Panc1 (cell line): ENCODE measurements at regions not wholly inside any gene's neighbourhood (a gene's known extent, or its start where the extent isn't known, plus 50 kb on each side); places are given as distances from the start of the nearest gene placed in this dataset.

Source experiments
- ATAC-seq: fragments of 200-7000 bp; cut with Tn5 transposase; 2 replicates; pipeline ENCODE4 v1.9.1; 2020; ENCODE audit warnings: mild to moderate bottlenecking, moderate library complexity
- BruUV-seq: library from RNA; stranded (reverse); fragments of 400-500 nt; replicated peaks from 2 replicates; lab custom pipeline; 2021; lab: Mats Ljungman, UMichigan
- CTCF ChIA-PET: fragments of 300-600 bp; sonication (Branson Sonifier 250); formaldehyde crosslinking; loops from one replicate; lab custom pipeline; 2022; ENCODE audit warnings: antibody characterized with exemption; lab: Charles Lee
- POLR2A ChIA-PET: fragments of 300-600 bp; sonication (Branson Sonifier 250); formaldehyde crosslinking; loops from one replicate; lab custom pipeline; 2022; ENCODE audit warnings: antibody characterized with exemption; lab: Charles Lee
- DNase-seq: peaks from one replicate; pipeline ENCODE4 v3.0.0-alpha.2; 2010; ENCODE audit warnings: low read depth, low spot score
- H3K27ac ChIP-seq: 2 replicates; pipeline ENCODE4 v1.5.1; 2011; ENCODE audit warnings: mild to moderate bottlenecking, low read length, inconsistent platforms
- H3K27me3 ChIP-seq: fragments of 200-500 bp; sonication (Bioruptor generic); 2 replicates; pipeline ENCODE4 v1.6.0; 2014; ENCODE audit warnings: low read length, inconsistent platforms; ENCODE audit not compliant: control insufficient read depth, insufficient read depth
- H3K36me3 ChIP-seq: fragments of 200-500 bp; sonication (Bioruptor generic); 2 replicates; pipeline ENCODE4 v1.5.1; 2014; ENCODE audit warnings: inconsistent platforms, mild to moderate bottlenecking, low read length, moderate library complexity; ENCODE audit not compliant: control insufficient read depth, insufficient read depth
- H3K4me1 ChIP-seq: 2 replicates; pipeline ENCODE4 v1.5.1; 2011; ENCODE audit warnings: inconsistent platforms, mild to moderate bottlenecking, low read length, moderate library complexity; ENCODE audit not compliant: control insufficient read depth, insufficient read depth
- H3K4me3 ChIP-seq, 2 experiments: 2 replicates each; pipeline ENCODE4 v1.5.1; 2011 to 2012; ENCODE audit warnings: low read depth in 2 of 2, low read length in 2 of 2, mild to moderate bottlenecking in 2 of 2, inconsistent platforms in 1 of 2, moderate library complexity in 1 of 2
- H3K9me3 ChIP-seq: fragments of 200-500 bp; sonication (Bioruptor generic); 2 replicates; pipeline ENCODE4 v1.5.1; 2014; ENCODE audit warnings: low read depth, mild to moderate bottlenecking, inconsistent platforms, low read length, moderate library complexity; ENCODE audit not compliant: control insufficient read depth, insufficient read depth
- POLR2AphosphoS5 ChIP-seq: IDR thresholded peaks from 2 replicates; pipeline ENCODE4 v1.6.1; 2012; ENCODE audit warnings: mild to moderate bottlenecking, low read depth, low read length, moderate library complexity
- SIN3A ChIP-seq: IDR thresholded peaks from 2 replicates; pipeline ENCODE4 v1.6.1; 2012; ENCODE audit warnings: low read depth, mild to moderate bottlenecking, low read length, moderate library complexity, borderline replicate concordance; ENCODE audit not compliant: insufficient read depth
- TCF7L2 ChIP-seq: IDR thresholded peaks from 2 replicates; pipeline ENCODE4 v1.6.1; 2011; ENCODE audit warnings: mild to moderate bottlenecking, low read depth, low read length, inconsistent platforms
- in situ Hi-C: cut with HindIII; loops from 2 replicates; pipeline ENCODE4 v1.10.0; 2016; ENCODE audit warnings: low sequenced_read_pairs, low pct_unique_long_range_greater_than_20kb
- intact Hi-C: fragments of 100-400 bp; cut with micrococcal nuclease; formaldehyde crosslinking; loops from one replicate; pipeline ENCODE4 v1.10.0; 2022; ENCODE audit not compliant: unreplicated experiment
- TF ChIP-seq, protein P1 (sequence below): fragments of 450-650 bp; IDR thresholded peaks from 2 replicates; pipeline ENCODE4 v1.5.1; 2017; ENCODE audit warnings: mild to moderate bottlenecking
- TF ChIP-seq, protein P2 (sequence below), 2 experiments: IDR thresholded peaks; 2 replicates each; pipeline ENCODE4 v1.6.1; 2011 to 2012; ENCODE audit warnings: low read depth in 2 of 2, control low read depth in 1 of 2, low read length in 1 of 2, mild to moderate bottlenecking in 1 of 2, moderate library complexity in 1 of 2; ENCODE audit not compliant: insufficient read depth in 1 of 2

DNA sequence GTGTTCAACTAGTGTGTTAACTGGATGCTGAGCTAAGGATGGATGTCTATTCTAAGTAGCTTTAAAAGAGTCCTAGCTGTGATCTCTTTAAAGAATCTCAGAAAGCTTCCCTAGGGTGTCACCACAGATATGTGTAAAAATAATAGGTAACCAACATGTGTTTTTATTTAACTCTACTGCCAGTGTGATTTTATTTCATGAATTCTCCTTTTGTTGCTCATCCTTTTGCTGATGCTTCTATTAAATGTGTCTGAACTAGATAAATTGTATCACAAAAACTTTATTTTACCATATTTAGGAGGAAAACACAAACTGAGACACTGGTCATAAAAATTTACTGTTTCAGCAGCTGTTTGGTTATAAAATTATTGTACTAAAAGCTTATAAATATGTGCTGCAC lies 809.4 kb upstream of the CITED2 start:
- Histone ChIP-seq H3K36me3 (no peaks in the 10 kb centered on the region), H3K4me3 (no peak overlapping the region), H3K9me3 (no peaks in the 10 kb centered on the region; the same call in 1 of the 2 replicates), H3K27me3 (no peaks in the 10 kb centered on the region), H3K4me1 (no peaks in the 10 kb centered on the region), H3K27ac (no peak overlapping the region)
- ATAC-seq (no peak), DNase-seq (no peak)
- intact Hi-C loops (no loop called here), in situ Hi-C loops (no loop called here)
- TF ChIP-seq, protein P1, sequence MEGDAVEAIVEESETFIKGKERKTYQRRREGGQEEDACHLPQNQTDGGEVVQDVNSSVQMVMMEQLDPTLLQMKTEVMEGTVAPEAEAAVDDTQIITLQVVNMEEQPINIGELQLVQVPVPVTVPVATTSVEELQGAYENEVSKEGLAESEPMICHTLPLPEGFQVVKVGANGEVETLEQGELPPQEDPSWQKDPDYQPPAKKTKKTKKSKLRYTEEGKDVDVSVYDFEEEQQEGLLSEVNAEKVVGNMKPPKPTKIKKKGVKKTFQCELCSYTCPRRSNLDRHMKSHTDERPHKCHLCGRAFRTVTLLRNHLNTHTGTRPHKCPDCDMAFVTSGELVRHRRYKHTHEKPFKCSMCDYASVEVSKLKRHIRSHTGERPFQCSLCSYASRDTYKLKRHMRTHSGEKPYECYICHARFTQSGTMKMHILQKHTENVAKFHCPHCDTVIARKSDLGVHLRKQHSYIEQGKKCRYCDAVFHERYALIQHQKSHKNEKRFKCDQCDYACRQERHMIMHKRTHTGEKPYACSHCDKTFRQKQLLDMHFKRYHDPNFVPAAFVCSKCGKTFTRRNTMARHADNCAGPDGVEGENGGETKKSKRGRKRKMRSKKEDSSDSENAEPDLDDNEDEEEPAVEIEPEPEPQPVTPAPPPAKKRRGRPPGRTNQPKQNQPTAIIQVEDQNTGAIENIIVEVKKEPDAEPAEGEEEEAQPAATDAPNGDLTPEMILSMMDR: no peak
- no peak for TF ChIP-seq TCF7L2
- TF ChIP-seq, protein P2, sequence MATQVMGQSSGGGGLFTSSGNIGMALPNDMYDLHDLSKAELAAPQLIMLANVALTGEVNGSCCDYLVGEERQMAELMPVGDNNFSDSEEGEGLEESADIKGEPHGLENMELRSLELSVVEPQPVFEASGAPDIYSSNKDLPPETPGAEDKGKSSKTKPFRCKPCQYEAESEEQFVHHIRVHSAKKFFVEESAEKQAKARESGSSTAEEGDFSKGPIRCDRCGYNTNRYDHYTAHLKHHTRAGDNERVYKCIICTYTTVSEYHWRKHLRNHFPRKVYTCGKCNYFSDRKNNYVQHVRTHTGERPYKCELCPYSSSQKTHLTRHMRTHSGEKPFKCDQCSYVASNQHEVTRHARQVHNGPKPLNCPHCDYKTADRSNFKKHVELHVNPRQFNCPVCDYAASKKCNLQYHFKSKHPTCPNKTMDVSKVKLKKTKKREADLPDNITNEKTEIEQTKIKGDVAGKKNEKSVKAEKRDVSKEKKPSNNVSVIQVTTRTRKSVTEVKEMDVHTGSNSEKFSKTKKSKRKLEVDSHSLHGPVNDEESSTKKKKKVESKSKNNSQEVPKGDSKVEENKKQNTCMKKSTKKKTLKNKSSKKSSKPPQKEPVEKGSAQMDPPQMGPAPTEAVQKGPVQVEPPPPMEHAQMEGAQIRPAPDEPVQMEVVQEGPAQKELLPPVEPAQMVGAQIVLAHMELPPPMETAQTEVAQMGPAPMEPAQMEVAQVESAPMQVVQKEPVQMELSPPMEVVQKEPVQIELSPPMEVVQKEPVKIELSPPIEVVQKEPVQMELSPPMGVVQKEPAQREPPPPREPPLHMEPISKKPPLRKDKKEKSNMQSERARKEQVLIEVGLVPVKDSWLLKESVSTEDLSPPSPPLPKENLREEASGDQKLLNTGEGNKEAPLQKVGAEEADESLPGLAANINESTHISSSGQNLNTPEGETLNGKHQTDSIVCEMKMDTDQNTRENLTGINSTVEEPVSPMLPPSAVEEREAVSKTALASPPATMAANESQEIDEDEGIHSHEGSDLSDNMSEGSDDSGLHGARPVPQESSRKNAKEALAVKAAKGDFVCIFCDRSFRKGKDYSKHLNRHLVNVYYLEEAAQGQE (IDR thresholded peaks at IDR 0.05; ENCODE audit: insufficient read depth in 1 of 2, low read depth in 2 of 2, low read length in 1 of 2): no peak
- TF ChIP-seq SIN3A: no peak
- TF ChIP-seq POLR2AphosphoS5: no peak
- CTCF ChIA-PET: no interaction called here
- POLR2A ChIA-PET: no interaction called here
- no TSS peak for BruUV-seq

DNA sequence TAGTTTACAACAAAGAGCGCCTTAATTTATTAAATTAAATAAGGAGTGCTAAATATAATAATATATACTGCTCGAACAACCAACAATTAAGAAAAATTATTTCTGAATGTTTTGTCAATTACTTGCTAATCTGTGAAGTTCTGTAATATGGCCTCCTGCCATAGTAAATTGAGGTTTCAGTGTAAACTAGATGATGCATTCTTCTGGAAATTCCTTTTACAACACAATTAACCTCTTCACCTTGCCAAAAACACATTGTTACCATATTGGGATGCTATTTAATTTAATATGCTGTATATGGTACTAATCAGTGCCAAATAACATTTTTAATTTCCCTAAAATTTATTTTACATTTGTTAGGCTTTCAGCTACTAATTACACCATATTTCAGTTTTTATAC lies 808.4 kb upstream of the CITED2 start:
- no TSS peak for BruUV-seq
- Histone ChIP-seq H3K4me3 (no peak overlapping the region), H3K9me3 (no peaks in the 10 kb centered on the region; the same call in 1 of the 2 replicates), H3K36me3 (no peaks in the 10 kb centered on the region), H3K4me1 (no peaks in the 10 kb centered on the region), H3K27me3 (no peaks in the 10 kb centered on the region), H3K27ac (no peak overlapping the region)
- in situ Hi-C loops (no loop called here), intact Hi-C loops (no loop called here)
- ATAC-seq (no peak), DNase-seq (no peak)
- ChIA-PET POLR2A (no interaction called here), CTCF (no interaction called here)
- TF ChIP-seq POLR2AphosphoS5 (no peak), TCF7L2 (no peak), SIN3A (no peak)
- TF ChIP-seq, protein P1: no peak
- TF ChIP-seq, protein P2 (IDR thresholded peaks at IDR 0.05; ENCODE audit: insufficient read depth in 1 of 2, low read depth in 2 of 2, low read length in 1 of 2): no peak
